ENCODE measurements at regions not wholly inside any gene's neighbourhood (a gene's known extent, or its start where the extent isn't known, plus 50 kb on each side); places are given as distances from the start of the nearest gene placed in this dataset.

DNA sequence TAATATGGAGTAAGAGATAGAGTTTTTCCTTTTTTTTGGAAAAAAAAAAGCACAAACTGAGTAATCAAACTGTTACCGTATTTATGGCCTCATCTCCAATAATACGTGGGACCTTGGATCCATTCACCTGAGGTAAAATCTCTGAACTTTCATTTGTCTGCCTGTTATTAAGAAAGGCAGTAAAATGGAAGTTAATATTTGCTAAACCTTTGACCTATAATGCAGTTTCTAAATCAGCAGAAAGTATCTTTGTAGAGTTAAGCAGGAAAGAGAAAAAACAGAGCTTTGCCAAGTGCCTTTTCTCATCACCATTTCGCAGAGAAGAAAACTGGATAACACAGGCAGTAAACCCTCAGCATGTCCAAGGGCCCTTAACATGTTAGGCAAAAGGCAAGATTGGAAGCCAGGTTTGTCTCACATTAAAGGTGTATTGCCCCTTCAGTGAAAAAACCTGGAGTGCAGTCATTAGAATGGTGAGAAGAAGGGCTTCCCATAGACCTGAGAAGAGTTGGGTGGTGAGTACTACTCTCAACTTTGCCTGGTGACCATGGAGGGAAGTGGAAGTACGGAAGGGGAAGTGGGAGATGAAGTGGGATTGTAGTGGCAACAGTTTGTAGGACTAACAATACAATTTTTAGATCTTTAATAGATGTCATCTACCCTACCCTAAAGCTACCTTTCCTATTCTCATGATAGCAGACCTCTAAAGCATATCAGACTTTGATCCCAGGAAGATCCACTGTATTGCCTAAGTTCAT, 65.4 kb upstream of the GRAMD2B start:
- Mint-ChIP-seq H3K9me3 (no peaks in the 10 kb centered on the region), H3K4me3 (no peak overlapping the region), H3K36me3 (ENCODE audit: low read depth) (no peaks in the 10 kb centered on the region), H3K27ac (no peak overlapping the region), H3K27me3 (ENCODE audit: insufficient read depth) (no peaks in the 10 kb centered on the region), H3K4me1 (no peaks in the 10 kb centered on the region)
- H3K9ac ChIP-seq (ENCODE audit: extremely low read depth, low read length, poor library complexity, severe bottlenecking): no peak overlapping the region
- no peaks in the 10 kb centered on the region for H3K9me3 ChIP-seq (ENCODE audit: control insufficient read depth, low read length)
- H3K36me3 ChIP-seq (ENCODE audit: control insufficient read depth, insufficient read depth, low read length): no peaks in the 10 kb centered on the region
- no peak overlapping the region for H3K4me3 ChIP-seq (ENCODE audit: low read length)
- H3K27me3 ChIP-seq (ENCODE audit: control insufficient read depth, insufficient read depth, low read length, poor library complexity, severe bottlenecking): no peaks in the 10 kb centered on the region
- no peak overlapping the region for H3K27ac ChIP-seq (ENCODE audit: low read depth, low read length)
- DNase-seq: no peak
- 99 to 100% methylated on average over 2 to 4 of the region's 4 CpGs for WGBS, 2 experiments (ENCODE audit: insufficient coverage in 1 of 2, insufficient read length in 1 of 2)
- TF ChIP-seq, protein P1, sequence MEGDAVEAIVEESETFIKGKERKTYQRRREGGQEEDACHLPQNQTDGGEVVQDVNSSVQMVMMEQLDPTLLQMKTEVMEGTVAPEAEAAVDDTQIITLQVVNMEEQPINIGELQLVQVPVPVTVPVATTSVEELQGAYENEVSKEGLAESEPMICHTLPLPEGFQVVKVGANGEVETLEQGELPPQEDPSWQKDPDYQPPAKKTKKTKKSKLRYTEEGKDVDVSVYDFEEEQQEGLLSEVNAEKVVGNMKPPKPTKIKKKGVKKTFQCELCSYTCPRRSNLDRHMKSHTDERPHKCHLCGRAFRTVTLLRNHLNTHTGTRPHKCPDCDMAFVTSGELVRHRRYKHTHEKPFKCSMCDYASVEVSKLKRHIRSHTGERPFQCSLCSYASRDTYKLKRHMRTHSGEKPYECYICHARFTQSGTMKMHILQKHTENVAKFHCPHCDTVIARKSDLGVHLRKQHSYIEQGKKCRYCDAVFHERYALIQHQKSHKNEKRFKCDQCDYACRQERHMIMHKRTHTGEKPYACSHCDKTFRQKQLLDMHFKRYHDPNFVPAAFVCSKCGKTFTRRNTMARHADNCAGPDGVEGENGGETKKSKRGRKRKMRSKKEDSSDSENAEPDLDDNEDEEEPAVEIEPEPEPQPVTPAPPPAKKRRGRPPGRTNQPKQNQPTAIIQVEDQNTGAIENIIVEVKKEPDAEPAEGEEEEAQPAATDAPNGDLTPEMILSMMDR (conservative IDR thresholded peaks at IDR 0.05): no peak
- H3K4me1 ChIP-seq (ENCODE audit: control insufficient read depth, insufficient read depth, low read length): no peaks in the 10 kb centered on the region

DNA sequence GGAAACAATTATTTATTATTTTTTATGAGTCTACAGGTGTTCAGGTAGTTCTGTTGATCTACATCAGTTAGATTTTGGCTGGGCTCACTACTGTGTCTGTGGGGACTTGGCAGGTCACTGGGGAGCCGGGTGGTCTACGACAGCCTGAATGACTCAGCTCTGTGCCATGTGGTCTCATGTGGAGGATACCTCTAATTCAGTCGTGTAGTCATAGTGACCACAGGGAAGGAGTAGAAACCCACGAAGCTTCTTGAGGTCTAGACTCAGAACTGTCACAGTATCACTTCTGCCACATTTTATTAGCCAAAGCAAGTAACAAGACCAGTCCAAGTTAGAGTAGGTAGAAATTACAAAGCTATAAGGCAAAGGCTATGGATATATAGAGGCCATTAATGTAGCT, 64.7 kb upstream of the GRAMD2B start:
- no peak overlapping the region for H3K27ac Mint-ChIP-seq
- H3K36me3 ChIP-seq (ENCODE audit: control insufficient read depth, insufficient read depth, low read length): no peaks in the 10 kb centered on the region
- no peak overlapping the region for H3K4me3 ChIP-seq (ENCODE audit: low read length)
- H3K27ac ChIP-seq (ENCODE audit: low read depth, low read length): no peak overlapping the region
- 71 to 77% methylated on average over 2 to 4 of the region's 4 CpGs for WGBS, 2 experiments (ENCODE audit: insufficient coverage in 1 of 2, insufficient read length in 1 of 2)
- H3K36me3 Mint-ChIP-seq (ENCODE audit: low read depth): no peaks in the 10 kb centered on the region
- H3K27me3 ChIP-seq (ENCODE audit: control insufficient read depth, insufficient read depth, low read length, poor library complexity, severe bottlenecking): no peaks in the 10 kb centered on the region
- no peaks in the 10 kb centered on the region for H3K9me3 ChIP-seq (ENCODE audit: control insufficient read depth, low read length)
- no peak overlapping the region for H3K9ac ChIP-seq (ENCODE audit: extremely low read depth, low read length, poor library complexity, severe bottlenecking)
- no peaks in the 10 kb centered on the region for H3K4me1 Mint-ChIP-seq
- H3K9me3 Mint-ChIP-seq: no peaks in the 10 kb centered on the region
- no peak overlapping the region for H3K4me3 Mint-ChIP-seq
- DNase-seq: no peak
- TF ChIP-seq, protein P1 (conservative IDR thresholded peaks at IDR 0.05): no peak
- H3K4me1 ChIP-seq (ENCODE audit: control insufficient read depth, insufficient read depth, low read length): no peaks in the 10 kb centered on the region
- H3K27me3 Mint-ChIP-seq (ENCODE audit: insufficient read depth): no peaks in the 10 kb centered on the region

DNA sequence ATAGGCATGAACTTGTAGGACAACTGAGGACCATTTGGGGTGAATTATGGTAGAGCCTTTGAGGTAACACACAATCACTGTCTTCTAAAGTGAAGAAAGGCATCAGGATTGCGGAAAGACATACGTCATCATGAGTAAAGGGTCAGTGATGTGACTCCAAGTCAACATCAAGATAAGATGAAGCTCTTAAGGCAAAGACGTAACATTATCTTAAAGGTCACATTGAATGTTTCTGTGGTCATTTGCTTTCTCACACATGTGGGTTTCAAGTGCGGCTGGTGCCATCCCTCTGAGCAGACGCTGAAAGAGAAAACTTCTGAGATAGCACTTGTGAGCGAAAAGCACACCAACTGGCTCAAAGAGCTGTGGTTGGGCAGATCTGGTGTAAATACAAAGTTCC, 63.3 kb upstream of the GRAMD2B start:
- Histone ChIP-seq H3K4me1 (ENCODE audit: control insufficient read depth, insufficient read depth, low read length) (no peaks in the 10 kb centered on the region), H3K9ac (ENCODE audit: extremely low read depth, low read length, poor library complexity, severe bottlenecking) (no peak overlapping the region), H3K36me3 (ENCODE audit: control insufficient read depth, insufficient read depth, low read length) (no peaks in the 10 kb centered on the region), H3K4me3 (ENCODE audit: low read length) (no peak overlapping the region), H3K9me3 (ENCODE audit: control insufficient read depth, low read length) (no peaks in the 10 kb centered on the region), H3K27me3 (ENCODE audit: control insufficient read depth, insufficient read depth, low read length, poor library complexity, severe bottlenecking) (no peaks in the 10 kb centered on the region), H3K27ac (ENCODE audit: low read depth, low read length) (no peak overlapping the region)
- TF ChIP-seq, protein P1 (conservative IDR thresholded peaks at IDR 0.05): no peak
- Mint-ChIP-seq H3K27ac (no peak overlapping the region), H3K36me3 (ENCODE audit: low read depth) (no peaks in the 10 kb centered on the region), H3K4me1 (no peaks in the 10 kb centered on the region), H3K9me3 (no peaks in the 10 kb centered on the region), H3K27me3 (ENCODE audit: insufficient read depth) (no peaks in the 10 kb centered on the region), H3K4me3 (no peak overlapping the region)
- WGBS, 2 experiments (ENCODE audit: insufficient coverage in 1 of 2, insufficient read length in 1 of 2): 95 to 97% methylated on average over 6 of the region's 6 CpGs
- no peak for DNase-seq
